CD8-positive, alpha-beta memory T cell (primary cell): ENCODE measurements at regions not wholly inside any gene's neighbourhood (a gene's known extent, or its start where the extent isn't known, plus 50 kb on each side); places are given as distances from the start of the nearest gene placed in this dataset.

Experiments
- CTCF ChIA-PET: fragments of 350-600 bp; sonication (Branson Sonifier 250); formaldehyde crosslinking; loops from one replicate; lab custom pipeline; 2021; ENCODE audit warnings: antibody characterized with exemption; lab: Charles Lee
- POLR2A ChIA-PET: fragments of 350-600 bp; sonication (Branson Sonifier 250); formaldehyde crosslinking; loops from one replicate; lab custom pipeline; 2021; ENCODE audit warnings: antibody characterized with exemption; lab: Charles Lee
- DNase-seq, 5 donors: peaks; one replicate each; pipeline versions ENCODE4 v3.0.0 to v3.0.0-alpha.2; 2020 to 2022; ENCODE audit warnings: mixed read lengths in 1 of 5
- H3K27ac ChIP-seq: one replicate; pipeline ENCODE4 v1.7.0; 2013; ENCODE audit warnings: low read depth, mild to moderate bottlenecking, low read length, moderate library complexity
- H3K27me3 ChIP-seq: 2 replicates; pipeline ENCODE4 v1.7.0; 2013; ENCODE audit warnings: low read length, mild to moderate bottlenecking; ENCODE audit not compliant: insufficient read depth, poor library complexity, severe bottlenecking
- H3K36me3 ChIP-seq: 2 replicates; pipeline ENCODE4 v1.7.0; 2013; ENCODE audit warnings: mild to moderate bottlenecking, low read length, moderate library complexity; ENCODE audit not compliant: insufficient read depth
- H3K4me1 ChIP-seq: 2 replicates; pipeline ENCODE4 v1.7.0; 2013; ENCODE audit warnings: mild to moderate bottlenecking, low read length, moderate library complexity; ENCODE audit not compliant: insufficient read depth
- H3K4me3 ChIP-seq: 2 replicates; pipeline ENCODE4 v1.7.0; 2013; ENCODE audit warnings: mild to moderate bottlenecking, low read length
- H3K9me3 ChIP-seq: 2 replicates; pipeline ENCODE4 v1.7.0; 2013; ENCODE audit warnings: mild to moderate bottlenecking, low read length
- H3K27ac Mint-ChIP-seq, 8 donors: one replicate each; pipeline ENCODE4 v1.8.0; 2020 to 2021; ENCODE audit warnings: mixed read lengths in 8 of 8, mild to moderate bottlenecking in 6 of 8, inconsistent platforms in 3 of 8, moderate library complexity in 3 of 8
- H3K27me3 Mint-ChIP-seq, 2 donors: one replicate each; pipeline ENCODE4 v1.8.0; 2020 to 2021; ENCODE audit warnings: mixed read lengths in 2 of 2, mild to moderate bottlenecking in 1 of 2, moderate library complexity in 1 of 2
- H3K36me3 Mint-ChIP-seq, 3 donors: one replicate each; pipeline ENCODE4 v1.8.0; 2020 to 2021; ENCODE audit warnings: mixed read lengths in 3 of 3, inconsistent platforms in 1 of 3, mild to moderate bottlenecking in 1 of 3
- H3K4me1 Mint-ChIP-seq, 3 donors: one replicate each; pipeline ENCODE4 v1.8.0; 2020 to 2021; ENCODE audit warnings: mixed read lengths in 3 of 3, inconsistent platforms in 1 of 3, mild to moderate bottlenecking in 1 of 3
- H3K4me3 Mint-ChIP-seq, 7 donors: one replicate each; pipeline ENCODE4 v1.8.0; 2020 to 2021; ENCODE audit warnings: mixed read lengths in 7 of 7, mild to moderate bottlenecking in 6 of 7, moderate library complexity in 4 of 7, inconsistent platforms in 2 of 7
- H3K9me3 Mint-ChIP-seq, 5 donors: one replicate each; pipeline ENCODE4 v1.8.0; 2020 to 2022; ENCODE audit warnings: mixed read lengths in 5 of 5, mild to moderate bottlenecking in 3 of 5, moderate library complexity in 2 of 5, inconsistent platforms in 1 of 5

DNA sequence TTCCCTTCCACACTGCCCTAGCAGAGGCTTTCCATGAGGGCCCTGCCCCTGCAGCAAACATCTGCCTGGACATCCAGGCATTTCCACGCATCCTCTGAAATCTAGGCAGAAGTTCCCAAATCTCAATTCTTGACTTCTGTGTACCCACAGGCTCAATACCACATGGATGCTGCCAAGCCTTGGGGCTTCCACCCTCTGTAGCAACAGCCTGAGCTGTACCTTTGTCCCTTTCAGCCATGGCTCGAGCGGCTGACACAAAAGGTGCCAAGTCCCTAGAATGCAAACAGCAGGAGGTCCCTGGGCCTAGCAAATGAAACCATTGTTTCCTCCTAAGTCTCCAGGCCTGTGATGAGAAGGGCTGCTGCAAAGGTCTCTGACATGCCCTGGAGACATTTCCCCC, 744.5 kb upstream of the LINC00305 start:
- POLR2A ChIA-PET, result no interaction called here
- no peaks in the 10 kb centered on the region for H3K36me3 ChIP-seq
- CTCF ChIA-PET, result no interaction called here
- no peak overlapping the region for H3K27ac Mint-ChIP-seq
- H3K4me1 Mint-ChIP-seq, result no peaks in the 10 kb centered on the region
- H3K4me3 ChIP-seq, result no peak overlapping the region
- H3K9me3 ChIP-seq, result peaks cover 3% of the 10 kb centered on the region
- peaks cover 3 to 38% (median 18%) of the 10 kb centered on the region in 5 donors for H3K9me3 Mint-ChIP-seq
- no peaks in the 10 kb centered on the region for H3K27me3 ChIP-seq
- no peaks in the 10 kb centered on the region for H3K36me3 Mint-ChIP-seq
- H3K27ac ChIP-seq, result no peak overlapping the region
- no peaks in the 10 kb centered on the region for H3K27me3 Mint-ChIP-seq
- H3K4me3 Mint-ChIP-seq, result no peak overlapping the region
- DNase-seq, result no peak
- no peaks in the 10 kb centered on the region for H3K4me1 ChIP-seq

DNA sequence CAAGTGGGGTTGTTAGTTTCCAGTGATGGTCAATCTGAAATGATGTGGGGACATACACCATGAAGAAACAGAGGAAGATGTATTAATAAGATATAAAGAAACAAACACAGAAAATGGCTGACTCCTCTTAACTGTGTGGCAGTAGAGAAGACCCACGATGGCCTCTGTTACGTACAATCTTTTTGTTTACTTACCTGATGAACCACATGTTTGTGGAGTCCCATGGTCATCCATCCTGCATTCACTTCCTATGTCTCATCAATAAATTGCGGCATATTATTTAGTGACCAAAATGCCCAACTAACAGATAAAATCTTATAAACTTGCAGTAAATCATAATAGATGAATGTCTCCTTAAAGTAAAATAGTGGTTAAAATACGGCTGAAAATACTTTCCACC, 740.1 kb upstream of the LINC00305 start:
- no peak overlapping the region for H3K4me3 ChIP-seq
- no peak for DNase-seq

DNA sequence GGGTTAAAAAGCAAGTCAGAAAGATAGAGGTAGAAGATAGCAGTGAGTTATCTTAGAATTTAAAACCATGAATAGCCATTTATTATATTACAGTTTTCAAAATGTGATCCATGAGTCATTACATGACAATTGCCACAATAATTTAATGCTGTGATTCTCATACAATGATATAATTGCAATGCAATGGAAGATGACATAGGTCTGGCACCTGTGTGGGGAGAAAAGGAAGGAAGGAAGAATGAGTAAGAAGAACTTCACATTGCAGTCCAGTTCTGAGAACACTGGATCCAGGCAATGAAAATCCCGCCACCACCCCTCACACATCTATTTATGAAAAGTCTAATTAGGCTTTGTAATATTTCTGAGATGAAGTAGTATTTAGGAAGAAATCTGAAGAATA, 738.1 kb upstream of the LINC00305 start:
- H3K27me3 ChIP-seq, result no peaks in the 10 kb centered on the region
- Mint-ChIP-seq H3K27me3 (no peaks in the 10 kb centered on the region), H3K4me3 (no peak overlapping the region), H3K27ac (no peak overlapping the region), H3K36me3 (no peaks in the 10 kb centered on the region), H3K4me1 (no peaks in the 10 kb centered on the region), H3K9me3 (peaks cover 0 to 36% (median 2%) of the 10 kb centered on the region in 5 donors)
- H3K27ac ChIP-seq, result no peak overlapping the region
- no peak for DNase-seq
- CTCF ChIA-PET, result no interaction called here
- H3K4me3 ChIP-seq, result no peak overlapping the region
- H3K36me3 ChIP-seq, result no peaks in the 10 kb centered on the region
- no peaks in the 10 kb centered on the region for H3K9me3 ChIP-seq
- no peaks in the 10 kb centered on the region for H3K4me1 ChIP-seq
- POLR2A ChIA-PET, result no interaction called here

More for the DNA sequence above, 740.1 kb upstream of the LINC00305 start:
- H3K36me3 Mint-ChIP-seq, result no peaks in the 10 kb centered on the region
- Histone ChIP-seq H3K4me1 (no peaks in the 10 kb centered on the region), H3K36me3 (no peaks in the 10 kb centered on the region), H3K27me3 (no peaks in the 10 kb centered on the region), H3K27ac (no peak overlapping the region), H3K9me3 (no peaks in the 10 kb centered on the region)
- no peaks in the 10 kb centered on the region for H3K27me3 Mint-ChIP-seq
- no peak overlapping the region for H3K4me3 Mint-ChIP-seq
- ChIA-PET CTCF (no interaction called here), POLR2A (no interaction called here)
- no peak overlapping the region for H3K27ac Mint-ChIP-seq
- no peaks in the 10 kb centered on the region for H3K4me1 Mint-ChIP-seq
- H3K9me3 Mint-ChIP-seq, result peaks cover 3 to 27% (median 14%) of the 10 kb centered on the region in 5 donors

DNA sequence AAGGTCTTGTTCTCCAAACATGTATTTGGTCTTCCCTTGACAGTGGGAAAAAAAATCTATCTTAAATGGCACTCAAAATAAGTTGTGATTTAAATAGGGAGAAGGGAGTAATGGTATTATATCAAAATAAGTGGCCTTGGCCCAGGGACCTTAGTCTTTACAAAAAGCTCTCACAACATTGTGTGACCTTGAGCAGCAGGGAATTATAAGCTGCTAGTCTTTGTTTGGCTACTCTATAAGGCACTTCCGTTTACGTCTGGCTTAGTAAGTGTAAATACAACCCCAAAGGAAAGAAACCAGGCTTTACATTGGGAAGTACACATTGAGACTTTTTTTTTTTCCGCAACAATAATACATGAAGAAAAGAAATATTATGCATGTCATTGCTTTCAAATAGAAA, 734.0 kb upstream of the LINC00305 start:
- Histone ChIP-seq H3K9me3 (no peaks in the 10 kb centered on the region), H3K27me3 (no peaks in the 10 kb centered on the region), H3K4me1 (no peaks in the 10 kb centered on the region), H3K27ac (no peak overlapping the region), H3K4me3 (no peak overlapping the region), H3K36me3 (no peaks in the 10 kb centered on the region)
- CTCF ChIA-PET, result no interaction called here
- H3K4me1 Mint-ChIP-seq, result no peaks in the 10 kb centered on the region
- no peak for DNase-seq
- no peak overlapping the region for H3K27ac Mint-ChIP-seq
- no peaks in the 10 kb centered on the region for H3K27me3 Mint-ChIP-seq
- H3K4me3 Mint-ChIP-seq, result no peak overlapping the region
- POLR2A ChIA-PET, result no interaction called here
- no peaks in the 10 kb centered on the region for H3K36me3 Mint-ChIP-seq
- H3K9me3 Mint-ChIP-seq, result peaks cover 3 to 30% (median 5%) of the 10 kb centered on the region in 5 donors

- peaks cover 3 to 22% (median 14%) of the 10 kb centered on the region in 5 donors for H3K9me3 Mint-ChIP-seq
- H3K27me3 Mint-ChIP-seq, result no peaks in the 10 kb centered on the region
- DNase-seq, result no peak
- H3K27ac Mint-ChIP-seq, result no peak overlapping the region
- H3K27me3 ChIP-seq, result no peaks in the 10 kb centered on the region
- no peaks in the 10 kb centered on the region for H3K36me3 ChIP-seq
- no peaks in the 10 kb centered on the region for H3K9me3 ChIP-seq
- H3K4me3 Mint-ChIP-seq, result no peak overlapping the region
- no peaks in the 10 kb centered on the region for H3K36me3 Mint-ChIP-seq
- no peaks in the 10 kb centered on the region for H3K4me1 ChIP-seq
- H3K27ac ChIP-seq, result no peak overlapping the region
- POLR2A ChIA-PET, result no interaction called here
- CTCF ChIA-PET, result no interaction called here
- no peak overlapping the region for H3K4me3 ChIP-seq
- no peaks in the 10 kb centered on the region for H3K4me1 Mint-ChIP-seq
Measured at GRCh38 chr18:64876833-64877232, 727.9 kb upstream of the LINC00305 start.

- H3K27me3 ChIP-seq, result no peaks in the 10 kb centered on the region
- no peak overlapping the region for H3K4me3 ChIP-seq
- Mint-ChIP-seq H3K4me1 (no peaks in the 10 kb centered on the region), H3K27ac (no peak overlapping the region), H3K36me3 (no peaks in the 10 kb centered on the region), H3K27me3 (no peaks in the 10 kb centered on the region), H3K9me3 (peaks cover 6 to 32% (median 15%) of the 10 kb centered on the region in 5 donors), H3K4me3 (no peak overlapping the region)
- POLR2A ChIA-PET, result no interaction called here
- no peak overlapping the region for H3K27ac ChIP-seq
- no peaks in the 10 kb centered on the region for H3K36me3 ChIP-seq
- no peak for DNase-seq
- CTCF ChIA-PET, result no interaction called here
- H3K4me1 ChIP-seq, result no peaks in the 10 kb centered on the region
- H3K9me3 ChIP-seq, result peaks cover 5% of the 10 kb centered on the region
Measured at GRCh38 chr18:64872710-64873458, 724.0 kb upstream of the LINC00305 start.

GRCh38 chr18:64854112-64854511, 705.2 kb upstream of the LINC00305 start:
- no peaks in the 10 kb centered on the region for H3K27me3 Mint-ChIP-seq
- H3K9me3 Mint-ChIP-seq, result peaks cover 4 to 24% (median 16%) of the 10 kb centered on the region in 5 donors
- Histone ChIP-seq H3K4me1 (no peaks in the 10 kb centered on the region), H3K27me3 (no peaks in the 10 kb centered on the region), H3K36me3 (no peaks in the 10 kb centered on the region), H3K9me3 (no peaks in the 10 kb centered on the region), H3K27ac (no peak overlapping the region), H3K4me3 (no peak overlapping the region)
- POLR2A ChIA-PET, result no interaction called here
- no peak overlapping the region for H3K27ac Mint-ChIP-seq
- H3K4me1 Mint-ChIP-seq, result no peaks in the 10 kb centered on the region
- CTCF ChIA-PET, result no interaction called here
- DNase-seq, result no peak
- peaks cover 0 to 1% (median 0%) of the 10 kb centered on the region in 3 donors for H3K36me3 Mint-ChIP-seq
- no peak overlapping the region for H3K4me3 Mint-ChIP-seq

DNA sequence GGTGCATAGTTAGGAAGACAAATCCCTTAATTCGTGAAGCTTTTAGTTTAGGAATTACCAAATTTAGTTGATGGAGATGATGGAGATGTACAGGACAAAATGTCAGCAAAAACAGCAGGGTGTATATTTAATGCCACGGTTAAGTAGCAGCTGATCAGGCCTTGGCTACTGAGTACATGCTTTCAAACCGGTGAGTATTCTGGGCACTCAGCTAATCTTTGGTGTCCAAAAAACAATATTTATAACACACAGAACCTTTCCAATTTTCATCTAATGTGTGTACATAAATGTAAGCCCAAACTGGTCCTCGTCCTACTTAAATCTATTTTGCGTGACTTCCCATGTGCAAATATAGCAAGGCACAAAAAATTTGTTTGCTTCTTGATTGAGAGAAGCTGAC, 703.4 kb upstream of the LINC00305 start:
- H3K27me3 ChIP-seq, result no peaks in the 10 kb centered on the region
- peaks cover 2 to 11% (median 6%) of the 10 kb centered on the region in 5 donors for H3K9me3 Mint-ChIP-seq
- no peak overlapping the region for H3K4me3 Mint-ChIP-seq
- H3K9me3 ChIP-seq, result no peaks in the 10 kb centered on the region
- no peak for DNase-seq
- H3K36me3 Mint-ChIP-seq, result no peaks in the 10 kb centered on the region
- H3K36me3 ChIP-seq, result no peaks in the 10 kb centered on the region
- CTCF ChIA-PET, result no interaction called here
- H3K27ac ChIP-seq, result no peak overlapping the region
- no peaks in the 10 kb centered on the region for H3K4me1 Mint-ChIP-seq
- H3K4me1 ChIP-seq, result no peaks in the 10 kb centered on the region
- H3K27me3 Mint-ChIP-seq, result no peaks in the 10 kb centered on the region
- POLR2A ChIA-PET, result no interaction called here
- no peak overlapping the region for H3K27ac Mint-ChIP-seq
- no peak overlapping the region for H3K4me3 ChIP-seq
